ENCODE measurements at regions not wholly inside any gene's neighbourhood (a gene's known extent, or its start where the extent isn't known, plus 50 kb on each side); places are given as distances from the start of the nearest gene placed in this dataset.

GRCh38 chr13:111661052-111661451 lies 340.6 kb downstream of the TEX29 start:
- DNase-seq: no peak
- H3K4me3 ChIP-seq (replicated peaks in 1 of 3; ENCODE audit: low read depth in 2 of 3, low read length in 3 of 3): no peak overlapping the region
- no peak for TF ChIP-seq CTCF (IDR thresholded peaks at IDR 0.05)

GRCh38 chr13:111661776-111662175 lies 341.3 kb downstream of the TEX29 start:
- H3K36me3 ChIP-seq (replicated peaks in 1 of 2; ENCODE audit: control insufficient read depth in 1 of 2, insufficient read depth in 2 of 2, low read length in 2 of 2): no peaks in the 10 kb centered on the region
- H3K4me1 ChIP-seq (ENCODE audit: control insufficient read depth in 1 of 2, insufficient read depth in 2 of 2, low read length in 2 of 2): no peaks in the 10 kb centered on the region
- no peak overlapping the region for H2AFZ ChIP-seq (ENCODE audit: insufficient read depth, low read depth, low read length, poor library complexity, severe bottlenecking)

More at GRCh38 chr13:111661052-111661451, 340.6 kb downstream of the TEX29 start:
- H3K4me1 ChIP-seq (ENCODE audit: control insufficient read depth in 1 of 2, insufficient read depth in 2 of 2, low read length in 2 of 2): no peaks in the 10 kb centered on the region
- no peaks in the 10 kb centered on the region for H3K4me1 Mint-ChIP-seq
- no peak overlapping the region for H3K27ac ChIP-seq (ENCODE audit: low read depth in 1 of 2, low read length in 2 of 2)
- no peaks in the 10 kb centered on the region for H3K79me2 ChIP-seq (ENCODE audit: insufficient read depth, low read length)
- H3K9me3 Mint-ChIP-seq: peaks cover 0 to 2% (median 0%) of the 10 kb centered on the region in 7 donors
- 85% methylated on average over 9 of the region's 13 CpGs for WGBS (ENCODE audit: insufficient coverage)
- H3K4me3 Mint-ChIP-seq: no peak overlapping the region
- H3K27ac Mint-ChIP-seq: no peak overlapping the region
- peaks cover 1 to 6% (median 2%) of the 10 kb centered on the region in 3 donors for H3K27me3 Mint-ChIP-seq (ENCODE audit: low read depth in 3 of 3)
- H3K27me3 ChIP-seq (ENCODE audit: control insufficient read depth in 2 of 2, insufficient read depth in 2 of 2, low read length in 2 of 2): no peaks in the 10 kb centered on the region
- H3K9ac ChIP-seq (ENCODE audit: insufficient read depth, low read length, poor library complexity, severe bottlenecking): no peak overlapping the region
- H3K9me3 ChIP-seq (replicated peaks in 1 of 2; ENCODE audit: control insufficient read depth in 1 of 2, insufficient read depth in 1 of 2, low read length in 2 of 2): no peaks in the 10 kb centered on the region
- intact Hi-C loops (cut with micrococcal nuclease): no loop called here
- H3K36me3 Mint-ChIP-seq: no peaks in the 10 kb centered on the region
- H2AFZ ChIP-seq (ENCODE audit: insufficient read depth, low read depth, low read length, poor library complexity, severe bottlenecking): no peak overlapping the region
- H3K36me3 ChIP-seq (replicated peaks in 1 of 2; ENCODE audit: control insufficient read depth in 1 of 2, insufficient read depth in 2 of 2, low read length in 2 of 2): no peaks in the 10 kb centered on the region
- H4K20me1 ChIP-seq (ENCODE audit: insufficient read depth, low read length): no peaks in the 10 kb centered on the region
- H3K4me2 ChIP-seq (replicated peaks; ENCODE audit: extremely low read depth, low read length, poor library complexity, severe bottlenecking): no peak overlapping the region

More at GRCh38 chr13:111661776-111662175, 341.3 kb downstream of the TEX29 start:
- no peaks in the 10 kb centered on the region for H3K36me3 Mint-ChIP-seq
- Histone ChIP-seq H3K27ac (ENCODE audit: low read depth in 1 of 2, low read length in 2 of 2) (no peak overlapping the region), H3K79me2 (ENCODE audit: insufficient read depth, low read length) (no peaks in the 10 kb centered on the region), H3K4me2 (replicated peaks; ENCODE audit: extremely low read depth, low read length, poor library complexity, severe bottlenecking) (no peak overlapping the region), H3K9ac (ENCODE audit: insufficient read depth, low read length, poor library complexity, severe bottlenecking) (no peak overlapping the region), H3K9me3 (replicated peaks in 1 of 2; ENCODE audit: control insufficient read depth in 1 of 2, insufficient read depth in 1 of 2, low read length in 2 of 2) (no peaks in the 10 kb centered on the region), H3K27me3 (ENCODE audit: control insufficient read depth in 2 of 2, insufficient read depth in 2 of 2, low read length in 2 of 2) (no peaks in the 10 kb centered on the region), H3K4me3 (replicated peaks in 1 of 3; ENCODE audit: low read depth in 2 of 3, low read length in 3 of 3) (no peak overlapping the region), H4K20me1 (ENCODE audit: insufficient read depth, low read length) (no peaks in the 10 kb centered on the region)
- no peak overlapping the region for H3K4me3 Mint-ChIP-seq
- no peak for DNase-seq
- H3K27ac Mint-ChIP-seq: no peak overlapping the region
- intact Hi-C loops (cut with micrococcal nuclease): no loop called here
- no CpG with 5 or more reads among the region's 9 CpGs for WGBS (ENCODE audit: insufficient coverage)
- no peak for TF ChIP-seq CTCF (IDR thresholded peaks at IDR 0.05)
- peaks cover 1 to 6% (median 2%) of the 10 kb centered on the region in 3 donors for H3K27me3 Mint-ChIP-seq (ENCODE audit: low read depth in 3 of 3)
- no peaks in the 10 kb centered on the region for H3K4me1 Mint-ChIP-seq
- H3K9me3 Mint-ChIP-seq: peaks cover 0 to 4% (median 0%) of the 10 kb centered on the region in 7 donors

All from CD14-positive monocyte (primary cell).